Activated T-helper 1 cell treated with anti-CD3 and anti-CD28 coated beads, Interleukin-12 subunit alpha, Interleukin-12 subunit beta, Interleukin-2, Interleukin-4 antibody, amounts not matched to agents 30 ng/mL and 10 ng/mL and 1 ng/mL, durations not matched to agents 14 hours and 24 hours and 36 hours (primary cell): ENCODE measurements at regions not wholly inside any gene's neighbourhood (a gene's known extent, or its start where the extent isn't known, plus 50 kb on each side); places are given as distances from the start of the nearest gene placed in this dataset.
"Not testable (repeated sequence)": the region's sequence is repeated elsewhere in the genome, so short reads cannot be mapped to it uniquely, and the experiment has no call there.

Source experiments
- DNase-seq: peaks from one replicate; pipeline ENCODE4 v3.0.0; 2021; ENCODE audit warnings: low spot score
- H3K27ac Mint-ChIP-seq: one replicate; pipeline ENCODE4 v1.8.0; 2021; ENCODE audit warnings: mild to moderate bottlenecking, mixed read lengths
- H3K27me3 Mint-ChIP-seq: one replicate; pipeline ENCODE4 v1.8.0; 2022; ENCODE audit warnings: mild to moderate bottlenecking, moderate library complexity, mixed read lengths; ENCODE audit not compliant: insufficient read depth
- H3K36me3 Mint-ChIP-seq: one replicate; pipeline ENCODE4 v1.8.0; 2021; ENCODE audit warnings: low read depth, mixed read lengths
- H3K4me1 Mint-ChIP-seq: one replicate; pipeline ENCODE4 v1.8.0; 2021; ENCODE audit warnings: low read depth, mixed read lengths
- H3K4me3 Mint-ChIP-seq: one replicate; pipeline ENCODE4 v1.8.0; 2021; ENCODE audit warnings: mild to moderate bottlenecking, moderate library complexity, mixed read lengths
- H3K9me3 Mint-ChIP-seq: one replicate; pipeline ENCODE4 v1.8.0; 2021; ENCODE audit warnings: mixed read lengths
- intact Hi-C: fragments of 100-400 bp; cut with micrococcal nuclease; formaldehyde crosslinking; loops from one replicate; pipeline ENCODE4 v1.15.1; 2024

GRCh38 chr9:41266000-41266399 lies 76.9 kb upstream of the ZNG1F start:
- H3K4me1 Mint-ChIP-seq, H3K27ac Mint-ChIP-seq, H3K9me3 Mint-ChIP-seq, H3K36me3 Mint-ChIP-seq, DNase-seq, H3K27me3 Mint-ChIP-seq, intact Hi-C loops, H3K4me3 Mint-ChIP-seq: not testable (repeated sequence)

DNA sequence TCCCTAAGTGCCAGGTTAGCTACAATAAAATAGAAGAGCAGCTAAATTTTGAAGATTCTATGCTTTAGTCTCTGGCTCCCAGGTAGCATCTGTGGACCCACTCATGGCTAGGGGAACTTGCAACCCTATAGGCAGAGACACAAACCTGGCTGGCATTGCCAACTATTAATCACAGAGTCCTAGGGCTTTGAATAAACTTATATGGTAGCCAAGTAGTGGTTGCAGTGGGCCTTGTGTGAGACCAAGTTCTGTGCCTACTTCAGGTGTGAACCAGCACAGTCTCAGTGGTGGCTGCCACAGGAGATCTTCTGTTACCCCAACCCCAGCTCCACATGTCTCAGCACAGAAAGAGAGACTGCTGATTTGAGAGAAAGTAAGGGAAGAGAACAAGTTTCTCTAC lies 62.9 kb upstream of the ZNG1F start:
- H3K27me3 Mint-ChIP-seq, DNase-seq, H3K36me3 Mint-ChIP-seq, intact Hi-C loops, H3K27ac Mint-ChIP-seq, H3K4me1 Mint-ChIP-seq, H3K4me3 Mint-ChIP-seq: not testable (repeated sequence)
- H3K9me3 Mint-ChIP-seq = peaks cover 47% of the 10 kb centered on the region

DNA sequence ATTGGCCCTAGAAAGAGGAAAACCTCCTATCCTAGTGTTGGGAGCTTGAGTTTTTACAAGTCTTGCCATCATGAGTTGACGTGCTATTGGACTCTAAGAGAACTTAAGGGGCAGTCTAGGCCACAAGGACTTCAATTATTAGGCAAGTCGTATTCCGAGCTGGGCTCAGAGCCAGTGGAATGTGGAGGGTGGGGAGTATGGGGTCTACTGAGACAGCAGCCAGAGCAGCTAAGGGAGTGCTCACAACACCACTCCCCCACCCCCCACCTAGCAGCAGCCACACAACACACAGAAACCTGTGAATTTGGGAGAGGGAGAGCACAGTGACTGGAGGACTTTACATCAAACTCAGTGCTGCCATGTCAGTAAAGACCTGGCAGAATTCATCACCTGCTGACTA lies 62.0 kb upstream of the ZNG1F start:
- H3K27ac Mint-ChIP-seq, H3K4me1 Mint-ChIP-seq, H3K36me3 Mint-ChIP-seq, H3K4me3 Mint-ChIP-seq, DNase-seq, H3K27me3 Mint-ChIP-seq, intact Hi-C loops: not testable (repeated sequence)
- peaks cover 53% of the 10 kb centered on the region for H3K9me3 Mint-ChIP-seq

DNA sequence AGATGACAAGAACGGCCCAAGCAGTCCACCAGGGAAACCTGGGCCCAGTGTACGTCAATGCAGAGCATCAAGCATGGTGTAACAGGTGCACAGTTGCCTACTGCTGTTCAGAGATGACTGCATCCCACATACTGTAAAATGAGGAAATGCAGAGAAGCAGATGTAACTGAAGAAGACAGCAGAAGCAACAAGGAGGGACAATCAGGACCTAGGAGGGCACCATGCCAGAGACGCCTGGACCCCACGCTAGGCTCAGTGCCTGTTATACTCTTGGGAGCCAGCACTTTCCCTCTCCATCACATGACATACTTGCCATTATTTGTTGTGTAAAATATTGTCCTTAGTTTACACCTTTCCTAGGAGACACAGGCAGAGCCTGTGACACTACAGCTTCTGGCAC lies 57.6 kb upstream of the ZNG1F start:
- H3K27me3 Mint-ChIP-seq, H3K4me3 Mint-ChIP-seq, intact Hi-C loops: not testable (repeated sequence)

More for the DNA sequence above, 57.6 kb upstream of the ZNG1F start:
- peaks cover 42% of the 10 kb centered on the region for H3K9me3 Mint-ChIP-seq
- not testable (repeated sequence) for H3K36me3 Mint-ChIP-seq, DNase-seq, H3K4me1 Mint-ChIP-seq, H3K27ac Mint-ChIP-seq
